Glutamatergic neuron (in vitro differentiated cells): ENCODE measurements at regions not wholly inside any gene's neighbourhood (a gene's known extent, or its start where the extent isn't known, plus 50 kb on each side); places are given as distances from the start of the nearest gene placed in this dataset.

Experiments
- DNase-seq: peaks from one replicate; pipeline ENCODE4 v3.0.0; 2022
- H3K27ac Mint-ChIP-seq: one replicate; pipeline ENCODE4 v1.8.0; 2020; ENCODE audit warnings: mild to moderate bottlenecking, mixed read lengths, inconsistent platforms; ENCODE audit not compliant: unreplicated experiment
- H3K27me3 Mint-ChIP-seq: one replicate; pipeline ENCODE4 v1.8.0; 2020; ENCODE audit warnings: mild to moderate bottlenecking, moderate library complexity, mixed read lengths, inconsistent platforms; ENCODE audit not compliant: unreplicated experiment
- H3K36me3 Mint-ChIP-seq: one replicate; pipeline ENCODE4 v1.8.0; 2020; ENCODE audit warnings: mild to moderate bottlenecking, mixed read lengths, inconsistent platforms; ENCODE audit not compliant: unreplicated experiment
- H3K4me1 Mint-ChIP-seq: one replicate; pipeline ENCODE4 v1.8.0; 2020; ENCODE audit warnings: mild to moderate bottlenecking, low read depth, mixed read lengths, inconsistent platforms; ENCODE audit not compliant: unreplicated experiment
- H3K4me3 Mint-ChIP-seq: one replicate; pipeline ENCODE4 v1.8.0; 2020; ENCODE audit warnings: mild to moderate bottlenecking, mixed read lengths, inconsistent platforms; ENCODE audit not compliant: unreplicated experiment
- H3K9me3 Mint-ChIP-seq: one replicate; pipeline ENCODE4 v1.8.0; 2020; ENCODE audit warnings: mild to moderate bottlenecking, moderate library complexity, mixed read lengths, inconsistent platforms; ENCODE audit not compliant: unreplicated experiment
- CTCF ChIP-seq: fragments of 200-600 bp; sonication (generic); IDR thresholded peaks from one replicate; pipeline ENCODE4 v1.5.0; 2021; ENCODE audit not compliant: partially characterized antibody, unreplicated experiment

DNA sequence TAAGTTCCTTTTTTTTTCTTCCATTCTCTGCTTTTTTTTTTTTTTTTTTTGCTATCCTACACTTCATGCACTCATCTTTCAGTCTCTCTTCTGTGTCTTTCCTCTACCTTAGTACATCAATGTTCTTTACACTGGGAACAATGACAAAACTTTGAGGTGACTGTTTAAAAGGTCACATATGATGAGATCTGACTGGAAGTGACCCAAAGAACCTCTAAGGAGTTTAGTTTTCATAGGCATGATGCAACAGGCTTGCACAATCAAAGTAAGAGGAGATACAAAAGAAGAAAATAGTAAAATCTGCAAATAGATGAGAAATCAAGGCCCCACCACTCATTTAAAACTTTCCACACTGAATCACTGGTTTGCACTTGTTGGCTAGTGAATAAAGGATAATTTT, 840.8 kb downstream of the TBC1D32 start:
- Mint-ChIP-seq H3K4me3 (no peak overlapping the region), H3K27me3 (no peaks in the 10 kb centered on the region)

DNA sequence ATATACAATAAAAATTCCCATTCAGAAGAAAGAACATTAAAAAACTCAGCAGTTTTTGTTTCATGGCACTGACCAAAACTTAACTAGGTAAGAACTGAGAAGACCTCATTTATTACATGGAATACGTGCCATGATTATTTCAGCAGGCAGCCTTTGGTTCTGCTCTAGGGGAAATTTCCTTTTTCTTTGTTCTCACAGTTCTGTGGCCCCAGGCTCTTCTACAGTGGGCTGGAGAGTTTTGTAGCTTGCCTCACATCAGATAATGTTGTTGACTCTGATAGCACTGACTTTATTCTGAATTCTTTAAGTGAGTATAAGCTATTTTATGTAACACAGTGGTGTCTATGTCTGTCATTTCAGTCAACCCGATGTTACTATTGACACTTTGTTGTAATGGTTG, 844.3 kb downstream of the TBC1D32 start:
- no peak for DNase-seq
- no peak overlapping the region for H3K27ac Mint-ChIP-seq
- H3K4me1 Mint-ChIP-seq, result no peaks in the 10 kb centered on the region
- TF ChIP-seq CTCF, result no peak
- H3K4me3 Mint-ChIP-seq, result no peak overlapping the region
- H3K27me3 Mint-ChIP-seq, result no peaks in the 10 kb centered on the region
- H3K36me3 Mint-ChIP-seq, result no peaks in the 10 kb centered on the region
- H3K9me3 Mint-ChIP-seq, result no peaks in the 10 kb centered on the region

More for the DNA sequence above, 840.8 kb downstream of the TBC1D32 start:
- Mint-ChIP-seq H3K36me3 (no peaks in the 10 kb centered on the region), H3K27ac (no peak overlapping the region), H3K9me3 (no peaks in the 10 kb centered on the region), H3K4me1 (no peaks in the 10 kb centered on the region)
- DNase-seq, result no peak
- TF ChIP-seq CTCF, result no peak

DNA sequence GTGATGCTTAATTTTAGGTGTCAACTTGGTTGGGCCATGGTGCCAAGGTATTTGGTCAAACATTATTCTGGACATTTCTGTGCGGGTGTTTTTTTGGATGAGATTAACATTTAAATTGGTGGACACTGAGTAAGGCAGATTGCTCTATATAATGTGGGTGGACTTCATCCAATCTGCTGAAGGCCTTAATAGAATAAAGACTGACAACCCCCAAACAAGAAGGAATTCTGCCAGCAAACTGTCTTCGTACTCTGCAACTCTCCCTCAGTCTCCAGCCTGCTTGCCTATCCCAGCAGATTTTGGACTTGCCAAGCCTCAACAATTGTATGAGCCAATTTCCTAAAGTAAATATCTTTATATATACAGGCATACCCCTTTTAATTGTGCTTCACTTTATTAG, 850.1 kb downstream of the TBC1D32 start:
- no peaks in the 10 kb centered on the region for H3K4me1 Mint-ChIP-seq
- DNase-seq, result no peak
- H3K27ac Mint-ChIP-seq, result no peak overlapping the region
- H3K4me3 Mint-ChIP-seq, result no peak overlapping the region
- H3K9me3 Mint-ChIP-seq, result no peaks in the 10 kb centered on the region
- TF ChIP-seq CTCF, result no peak
- peaks cover 6% of the 10 kb centered on the region for H3K36me3 Mint-ChIP-seq
- H3K27me3 Mint-ChIP-seq, result no peaks in the 10 kb centered on the region

GRCh38 chr6:120478650-120479049, 855.6 kb downstream of the TBC1D32 start:
- peaks cover 1% of the 10 kb centered on the region for H3K9me3 Mint-ChIP-seq
- DNase-seq, result no peak
- no peak overlapping the region for H3K4me3 Mint-ChIP-seq
- no peaks in the 10 kb centered on the region for H3K4me1 Mint-ChIP-seq
- no peak overlapping the region for H3K27ac Mint-ChIP-seq
- no peaks in the 10 kb centered on the region for H3K27me3 Mint-ChIP-seq
- TF ChIP-seq CTCF, result no peak
- H3K36me3 Mint-ChIP-seq, result peaks cover 8% of the 10 kb centered on the region

- Mint-ChIP-seq H3K27me3 (no peaks in the 10 kb centered on the region), H3K27ac (no peak overlapping the region), H3K4me3 (no peak overlapping the region), H3K4me1 (no peaks in the 10 kb centered on the region), H3K36me3 (no peaks in the 10 kb centered on the region), H3K9me3 (peaks cover 1% of the 10 kb centered on the region)
- no peak for TF ChIP-seq CTCF
- no peak for DNase-seq
These were observed 860.5 kb downstream of the TBC1D32 start for GRCh38 chr6:120473804-120474203.
